ENCODE measurements at regions not wholly inside any gene's neighbourhood (a gene's known extent, or its start where the extent isn't known, plus 50 kb on each side); places are given as distances from the start of the nearest gene placed in this dataset.

- no peak for DNase-seq
- no peaks in the 10 kb centered on the region for H3K36me3 ChIP-seq
- H3K27ac ChIP-seq = no peak overlapping the region
- no peak for TF ChIP-seq CTCF (IDR thresholded peaks at IDR 0.05; ENCODE audit: low read depth, low read length)
- H3K9me3 ChIP-seq (ENCODE audit: severe bottlenecking) = no peaks in the 10 kb centered on the region
- no peak overlapping the region for H3K4me3 ChIP-seq (ENCODE audit: low read depth, low read length)
- no peaks in the 10 kb centered on the region for H3K27me3 ChIP-seq (ENCODE audit: insufficient read depth, low read depth, severe bottlenecking)
Measured at GRCh38 chr12:73065913-73066312, 793.7 kb downstream of the TRHDE start.

GRCh38 chr12:73067616-73068015, 795.4 kb downstream of the TRHDE start:
- Histone ChIP-seq H3K4me3 (ENCODE audit: low read depth, low read length) (no peak overlapping the region), H3K27me3 (ENCODE audit: insufficient read depth, low read depth, severe bottlenecking) (no peaks in the 10 kb centered on the region), H3K36me3 (no peaks in the 10 kb centered on the region), H3K27ac (no peak overlapping the region), H3K9me3 (ENCODE audit: severe bottlenecking) (no peaks in the 10 kb centered on the region)
- no peak for DNase-seq
- no peak for TF ChIP-seq CTCF (IDR thresholded peaks at IDR 0.05; ENCODE audit: low read depth, low read length)

GRCh38 chr12:73072214-73072613, 800.0 kb downstream of the TRHDE start:
- DNase-seq = no peak
- Histone ChIP-seq H3K4me3 (ENCODE audit: low read depth, low read length) (no peak overlapping the region), H3K27me3 (ENCODE audit: insufficient read depth, low read depth, severe bottlenecking) (no peaks in the 10 kb centered on the region), H3K36me3 (no peaks in the 10 kb centered on the region), H3K27ac (no peak overlapping the region), H3K9me3 (ENCODE audit: severe bottlenecking) (no peaks in the 10 kb centered on the region)
- TF ChIP-seq CTCF (IDR thresholded peaks at IDR 0.05; ENCODE audit: low read depth, low read length) = no peak

- no peak overlapping the region for H3K4me3 ChIP-seq (ENCODE audit: low read depth, low read length)
Measured at GRCh38 chr12:73076760-73077159, 804.6 kb downstream of the TRHDE start.

GRCh38 chr12:73083736-73084135, 811.6 kb downstream of the TRHDE start:
- H3K9me3 ChIP-seq (ENCODE audit: severe bottlenecking) = no peaks in the 10 kb centered on the region
- no peak for TF ChIP-seq CTCF (IDR thresholded peaks at IDR 0.05; ENCODE audit: low read depth, low read length)
- DNase-seq = no peak

More at GRCh38 chr12:73076760-73077159, 804.6 kb downstream of the TRHDE start:
- Histone ChIP-seq H3K9me3 (ENCODE audit: severe bottlenecking) (no peaks in the 10 kb centered on the region), H3K27ac (no peak overlapping the region), H3K36me3 (no peaks in the 10 kb centered on the region), H3K27me3 (ENCODE audit: insufficient read depth, low read depth, severe bottlenecking) (no peaks in the 10 kb centered on the region)
- no peak for TF ChIP-seq CTCF (IDR thresholded peaks at IDR 0.05; ENCODE audit: low read depth, low read length)
- no peak for DNase-seq

GRCh38 chr12:73106296-73106695, 834.1 kb downstream of the TRHDE start:
- H3K4me3 ChIP-seq (ENCODE audit: low read depth, low read length) = no peak overlapping the region
- H3K9me3 ChIP-seq (ENCODE audit: severe bottlenecking) = no peaks in the 10 kb centered on the region
- peak; percentile 7 for DNase-seq
- no peak overlapping the region for H3K27ac ChIP-seq
- no peaks in the 10 kb centered on the region for H3K36me3 ChIP-seq
- no peak for TF ChIP-seq CTCF (IDR thresholded peaks at IDR 0.05; ENCODE audit: low read depth, low read length)
- H3K27me3 ChIP-seq (ENCODE audit: insufficient read depth, low read depth, severe bottlenecking) = no peaks in the 10 kb centered on the region

More at GRCh38 chr12:73083736-73084135, 811.6 kb downstream of the TRHDE start:
- H3K36me3 ChIP-seq = no peaks in the 10 kb centered on the region
- no peak overlapping the region for H3K4me3 ChIP-seq (ENCODE audit: low read depth, low read length)
- no peaks in the 10 kb centered on the region for H3K27me3 ChIP-seq (ENCODE audit: insufficient read depth, low read depth, severe bottlenecking)
- H3K27ac ChIP-seq = no peak overlapping the region

Data from WERI-Rb-1 (cell line).